Gastroesophageal sphincter (tissue), 3 donors: ENCODE measurements at regions not wholly inside any gene's neighbourhood (a gene's known extent, or its start where the extent isn't known, plus 50 kb on each side); places are given as distances from the start of the nearest gene placed in this dataset.

Experiments used
- POLR2A ChIP-seq, 2 donors: fragments of 450-650 bp; IDR thresholded peaks; one replicate each; pipeline ENCODE4 v1.6.1; 2017; ENCODE audit warnings: antibody characterized with exemption in 2 of 2, mild to moderate bottlenecking in 2 of 2, moderate library complexity in 1 of 2
- POLR2AphosphoS5 ChIP-seq: sonication (generic); formaldehyde crosslinking; IDR thresholded peaks from one replicate; pipeline ENCODE4 v1.6.1; 2017; ENCODE audit warnings: antibody characterized with exemption
- TF ChIP-seq, protein P1 (sequence below), 4 experiments: fragments of 200-600 bp in 2 of 4; fragments of 450-650 bp in 2 of 4; sonication (generic) in 1 of 4; IDR thresholded peaks; one replicate each; pipeline ENCODE4 v1.5.1; 2017 to 2019; ENCODE audit warnings: antibody characterized with exemption in 4 of 4, mild to moderate bottlenecking in 2 of 4, moderate library complexity in 2 of 4

GRCh38 chr3:180335050-180335449 is 266.9 kb upstream of the TTC14 start:
- TF ChIP-seq, protein P1, sequence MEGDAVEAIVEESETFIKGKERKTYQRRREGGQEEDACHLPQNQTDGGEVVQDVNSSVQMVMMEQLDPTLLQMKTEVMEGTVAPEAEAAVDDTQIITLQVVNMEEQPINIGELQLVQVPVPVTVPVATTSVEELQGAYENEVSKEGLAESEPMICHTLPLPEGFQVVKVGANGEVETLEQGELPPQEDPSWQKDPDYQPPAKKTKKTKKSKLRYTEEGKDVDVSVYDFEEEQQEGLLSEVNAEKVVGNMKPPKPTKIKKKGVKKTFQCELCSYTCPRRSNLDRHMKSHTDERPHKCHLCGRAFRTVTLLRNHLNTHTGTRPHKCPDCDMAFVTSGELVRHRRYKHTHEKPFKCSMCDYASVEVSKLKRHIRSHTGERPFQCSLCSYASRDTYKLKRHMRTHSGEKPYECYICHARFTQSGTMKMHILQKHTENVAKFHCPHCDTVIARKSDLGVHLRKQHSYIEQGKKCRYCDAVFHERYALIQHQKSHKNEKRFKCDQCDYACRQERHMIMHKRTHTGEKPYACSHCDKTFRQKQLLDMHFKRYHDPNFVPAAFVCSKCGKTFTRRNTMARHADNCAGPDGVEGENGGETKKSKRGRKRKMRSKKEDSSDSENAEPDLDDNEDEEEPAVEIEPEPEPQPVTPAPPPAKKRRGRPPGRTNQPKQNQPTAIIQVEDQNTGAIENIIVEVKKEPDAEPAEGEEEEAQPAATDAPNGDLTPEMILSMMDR (IDR thresholded peaks at IDR 0.05): no peak
- TF ChIP-seq POLR2A (IDR thresholded peaks at IDR 0.05) (no peak), POLR2AphosphoS5 (no peak)
